Myocyte (in vitro differentiated cells): ENCODE measurements at regions not wholly inside any gene's neighbourhood (a gene's known extent, or its start where the extent isn't known, plus 50 kb on each side); places are given as distances from the start of the nearest gene placed in this dataset.

Source experiments
- DNase-seq: peaks from one replicate; pipeline ENCODE4 v3.0.0-alpha.2; 2012; ENCODE audit warnings: low read depth

- no peak for DNase-seq
These were observed 465.5 kb downstream of the INSC start for GRCh38 chr11:15580056-15580774.

GRCh38 chr11:15580775-15581095, 466.0 kb downstream of the INSC start:
- DNase-seq, result no peak

GRCh38 chr11:15584158-15584557, 469.4 kb downstream of the INSC start:
- DNase-seq, result no peak

- no peak for DNase-seq
These were observed 471.0 kb downstream of the INSC start for GRCh38 chr11:15585602-15586331.

- no peak for DNase-seq
These were observed 472.2 kb downstream of the INSC start for GRCh38 chr11:15586741-15587473.

GRCh38 chr11:15589070-15589626, 474.4 kb downstream of the INSC start:
- DNase-seq, result no peak

- no peak for DNase-seq
These were observed 475.4 kb downstream of the INSC start for GRCh38 chr11:15590132-15590531.

- DNase-seq, result no peak
These were observed 476.4 kb downstream of the INSC start for GRCh38 chr11:15591112-15591537.

- no peak for DNase-seq
These were observed 479.9 kb downstream of the INSC start for GRCh38 chr11:15594607-15595006.

GRCh38 chr11:15599376-15599775, 484.7 kb downstream of the INSC start:
- no peak for DNase-seq

GRCh38 chr11:15602047-15602446, 487.3 kb downstream of the INSC start:
- DNase-seq, result no peak

- no peak for DNase-seq
These were observed 488.3 kb downstream of the INSC start for GRCh38 chr11:15602785-15603567.

- no peak for DNase-seq
These were observed 490.4 kb downstream of the INSC start for GRCh38 chr11:15605094-15605493.

GRCh38 chr11:15607361-15608036, 492.8 kb downstream of the INSC start:
- no peak for DNase-seq

- DNase-seq, result no peak
These were observed 494.7 kb downstream of the INSC start for GRCh38 chr11:15609445-15609844.

- no peak for DNase-seq
These were observed 496.2 kb downstream of the INSC start for GRCh38 chr11:15610881-15611280.

- no peak for DNase-seq
These were observed 498.5 kb downstream of the INSC start for GRCh38 chr11:15613251-15613650.

- DNase-seq, result no peak
These were observed 499.1 kb downstream of the INSC start for GRCh38 chr11:15613789-15614188.

- no peak for DNase-seq
These were observed 500.8 kb downstream of the INSC start for GRCh38 chr11:15615398-15616096.
